ENCODE measurements at regions not wholly inside any gene's neighbourhood (a gene's known extent, or its start where the extent isn't known, plus 50 kb on each side); places are given as distances from the start of the nearest gene placed in this dataset.

- DNase-seq, result no peak
Observed at GRCh38 chr12:75894965-75895754, 136.4 kb downstream of the PHLDA1 start.

GRCh38 chr12:75893765-75894164 is 137.8 kb downstream of the PHLDA1 start:
- no peak for DNase-seq

- no peak for DNase-seq
Observed at GRCh38 chr12:75892731-75893408, 138.7 kb downstream of the PHLDA1 start.

GRCh38 chr12:75891072-75891471 is 140.5 kb downstream of the PHLDA1 start:
- DNase-seq, result no peak

- DNase-seq, result no peak
Observed at GRCh38 chr12:75890660-75891059, 140.9 kb downstream of the PHLDA1 start.

- DNase-seq, result no peak
Observed at GRCh38 chr12:75890141-75890540, 141.4 kb downstream of the PHLDA1 start.

- no peak for DNase-seq
Observed at GRCh38 chr12:75888874-75889613, 142.5 kb downstream of the PHLDA1 start.

- no peak for DNase-seq
Observed at GRCh38 chr12:75888399-75888798, 143.2 kb downstream of the PHLDA1 start.

GRCh38 chr12:75887979-75888378 is 143.6 kb downstream of the PHLDA1 start:
- DNase-seq, result no peak

GRCh38 chr12:75884465-75884985 is 147.1 kb downstream of the PHLDA1 start:
- no peak for DNase-seq

GRCh38 chr12:75883241-75883640 is 148.3 kb downstream of the PHLDA1 start:
- no peak for DNase-seq

GRCh38 chr12:75882421-75882820 is 149.2 kb downstream of the PHLDA1 start:
- DNase-seq, result no peak

- no peak for DNase-seq
Observed at GRCh38 chr12:75881920-75882319, 149.7 kb downstream of the PHLDA1 start.

- no peak for DNase-seq
Observed at GRCh38 chr12:75877763-75878621, 153.6 kb downstream of the PHLDA1 start.

GRCh38 chr12:75876832-75877762 is 154.5 kb downstream of the PHLDA1 start:
- DNase-seq, result no peak

GRCh38 chr12:75874441-75874840 is 157.1 kb downstream of the PHLDA1 start:
- DNase-seq, result no peak

GRCh38 chr12:75872762-75873161 is 158.8 kb downstream of the PHLDA1 start:
- no peak for DNase-seq

- no peak for DNase-seq
Observed at GRCh38 chr12:75870878-75871277, 160.7 kb downstream of the PHLDA1 start.

- DNase-seq, result no peak
Observed at GRCh38 chr12:75868501-75868900, 163.1 kb downstream of the PHLDA1 start.

GRCh38 chr12:75865315-75865714 is 166.3 kb downstream of the PHLDA1 start:
- no peak for DNase-seq

GRCh38 chr12:75864161-75864560 is 167.4 kb downstream of the PHLDA1 start:
- DNase-seq, result no peak
